NCI-H2107 treated with DMSO at 0.1 percent for 48 hours (cell line): ENCODE measurements at regions not wholly inside any gene's neighbourhood (a gene's known extent, or its start where the extent isn't known, plus 50 kb on each side); places are given as distances from the start of the nearest gene placed in this dataset.

Source experiments
- DNase-seq: peaks from one replicate; lab custom pipeline; 2025; ENCODE audit not compliant: unreplicated experiment; lab: John Stamatoyannopoulos, UW

- DNase-seq: no peak
These were observed 54.6 kb upstream of the CST7 start for GRCh38 chr20:24894488-24894887.

GRCh38 chr20:24894967-24895366 is 54.1 kb upstream of the CST7 start:
- DNase-seq: no peak

GRCh38 chr20:24895431-24895830 is 53.6 kb upstream of the CST7 start:
- DNase-seq: no peak

GRCh38 chr20:24895898-24896658 is 53.0 kb upstream of the CST7 start:
- no peak for DNase-seq

GRCh38 chr20:24896984-24897383 is 52.1 kb upstream of the CST7 start:
- DNase-seq: no peak

GRCh38 chr20:24897974-24898373 is 51.1 kb upstream of the CST7 start:
- DNase-seq: no peak

- no peak for DNase-seq
These were observed 49.9 kb upstream of the CST7 start for GRCh38 chr20:24899153-24899552.
